B cell (primary cell): ENCODE measurements at regions not wholly inside any gene's neighbourhood (a gene's known extent, or its start where the extent isn't known, plus 50 kb on each side); places are given as distances from the start of the nearest gene placed in this dataset.

ENCODE experiments used
- ATAC-seq: fragments of 200-7000 bp; cut with Tn5 transposase; one replicate; pipeline ENCODE4 v1.10.0; 2021; ENCODE audit warnings: low read depth, mild to moderate bottlenecking, moderate number of reproducible peaks, moderate library complexity
- CTCF ChIA-PET: fragments of 350-600 bp; sonication (Branson Sonifier 250); formaldehyde crosslinking; loops from one replicate; lab custom pipeline; 2021; ENCODE audit warnings: antibody characterized with exemption, inconsistent platforms; lab: Charles Lee
- POLR2A ChIA-PET: fragments of 350-600 bp; sonication (Branson Sonifier 250); formaldehyde crosslinking; loops from one replicate; lab custom pipeline; 2021; ENCODE audit warnings: antibody characterized with exemption; lab: Charles Lee
- DNase-seq: peaks from one replicate; pipeline ENCODE4 v3.0.0; 2013
- H2AFZ ChIP-seq: 2 replicates; pipeline ENCODE4 v1.6.1; 2012; ENCODE audit warnings: mild to moderate bottlenecking, low read depth, low read length; ENCODE audit not compliant: insufficient read depth, poor library complexity, severe bottlenecking
- H3K27ac ChIP-seq, 2 donors: 1 replicate in 1 of 2; 2 replicates in 1 of 2; pipeline ENCODE4 v1.5.1; 2012 to 2013; ENCODE audit warnings: low read length in 2 of 2, mild to moderate bottlenecking in 2 of 2, moderate library complexity in 1 of 2
- H3K27me3 ChIP-seq, 4 experiments: fragments of 200-600 bp in 1 of 4; sonication (generic) in 1 of 4; replicated peaks in 1 of 4; 1 replicate in 2 of 4; 2 replicates in 2 of 4; pipeline versions ENCODE4 v1.6.1 to v1.7.0; 2013 to 2016; ENCODE audit warnings: low read length in 3 of 4, mild to moderate bottlenecking in 2 of 4, mixed read lengths in 1 of 4, moderate library complexity in 1 of 4; ENCODE audit not compliant: insufficient read depth in 4 of 4, control insufficient read depth in 3 of 4; ENCODE audit errors: control extremely low read depth in 1 of 4
- H3K36me3 ChIP-seq, 2 experiments: replicated peaks in 1 of 2; 1 replicate in 1 of 2; 2 replicates in 1 of 2; pipeline versions ENCODE4 v1.6.1 to v1.7.1; 2013; ENCODE audit warnings: low read length in 1 of 2; ENCODE audit not compliant: insufficient read depth in 2 of 2, control insufficient read depth in 1 of 2; ENCODE audit errors: control extremely low read depth in 1 of 2, extremely low read depth in 1 of 2
- H3K4me1 ChIP-seq, 2 donors: fragments of 200-600 bp in 1 of 2; sonication (generic) in 1 of 2; 1 replicate in 1 of 2; 2 replicates in 1 of 2; pipeline versions ENCODE4 v1.5.1 to v1.6.1; 2013 to 2017; ENCODE audit warnings: low read length in 2 of 2; ENCODE audit not compliant: control insufficient read depth in 2 of 2, insufficient read depth in 2 of 2
- H3K4me2 ChIP-seq: replicated peaks from 2 replicates; pipeline ENCODE3; 2012; ENCODE audit warnings: mild to moderate bottlenecking, low read depth, low read length; ENCODE audit not compliant: poor library complexity, severe bottlenecking
- H3K4me3 ChIP-seq, 5 experiments: fragments of 200-600 bp in 1 of 5; sonication (generic) in 1 of 5; 1 replicate in 3 of 5; 2 replicates in 2 of 5; pipeline versions ENCODE4 v1.5.1 to v1.7.0; 2011 to 2016; ENCODE audit warnings: low read length in 4 of 5, mild to moderate bottlenecking in 4 of 5, low read depth in 2 of 5, control low read depth in 1 of 5, moderate library complexity in 1 of 5; ENCODE audit not compliant: insufficient read depth in 1 of 5; ENCODE audit errors: control extremely low read depth in 1 of 5, extremely low read depth in 1 of 5
- H3K79me2 ChIP-seq: fragments of 200-600 bp; sonication (generic); one replicate; pipeline ENCODE4 v1.6.0; 2016; ENCODE audit warnings: low read length; ENCODE audit not compliant: control insufficient read depth, insufficient read depth
- H3K9ac ChIP-seq: fragments of 200-600 bp; sonication (generic); 2 replicates; pipeline ENCODE4 v1.6.1; 2017; ENCODE audit warnings: mild to moderate bottlenecking, low read length, moderate library complexity
- H3K9me3 ChIP-seq, 3 donors: one replicate each; pipeline versions ENCODE4 v1.6.1 to v1.7.1; 2013; ENCODE audit warnings: low read length in 2 of 3; ENCODE audit not compliant: control insufficient read depth in 2 of 3, insufficient read depth in 1 of 3; ENCODE audit errors: control extremely low read depth in 1 of 3
- H4K20me1 ChIP-seq: 2 replicates; pipeline ENCODE4 v1.6.0; 2012; ENCODE audit warnings: mild to moderate bottlenecking, low read length; ENCODE audit not compliant: insufficient read depth, control insufficient read depth, poor library complexity, severe bottlenecking
- H3K27ac Mint-ChIP-seq: one replicate; pipeline ENCODE4 v1.8.0; 2021; ENCODE audit warnings: mixed read lengths
- H3K27me3 Mint-ChIP-seq: one replicate; pipeline ENCODE4 v1.8.0; 2021; ENCODE audit warnings: mixed read lengths
- H3K4me1 Mint-ChIP-seq: one replicate; pipeline ENCODE4 v1.8.0; 2021; ENCODE audit warnings: mixed read lengths
- H3K4me3 Mint-ChIP-seq: one replicate; pipeline ENCODE4 v1.8.0; 2021; ENCODE audit warnings: mixed read lengths
- H3K9me3 Mint-ChIP-seq: one replicate; pipeline ENCODE4 v1.8.0; 2022; ENCODE audit warnings: mixed read lengths; ENCODE audit not compliant: insufficient read depth
- EZH2 ChIP-seq: IDR thresholded peaks from 2 replicates; pipeline ENCODE4 v1.6.1; 2012; ENCODE audit warnings: borderline replicate concordance, low read depth, mild to moderate bottlenecking, moderate library complexity, low read length; ENCODE audit not compliant: insufficient read depth, poor library complexity, severe bottlenecking
- WGBS: methylation state at CpG from one replicate; pipeline ENCODE4 v1.1.5; 2013; ENCODE audit warnings: missing lambda C conversion rate; ENCODE audit not compliant: insufficient coverage; 5-methylcytosine and 5-hydroxymethylcytosine counted together
- intact Hi-C: fragments of 100-400 bp; cut with micrococcal nuclease; formaldehyde crosslinking; loops from one replicate; pipeline ENCODE4 v1.10.0; 2022
- TF ChIP-seq, protein P1 (sequence below): fragments of 200-600 bp; IDR thresholded peaks from one replicate; pipeline ENCODE4 v1.8.0; 2022; ENCODE audit warnings: antibody characterized with exemption, mild to moderate bottlenecking

- ATAC-seq (no peak), DNase-seq (no peak)
- Histone ChIP-seq H3K79me2 (no peaks in the 10 kb centered on the region), H2AFZ (no peak overlapping the region), H3K4me3 (no peak overlapping the region), H3K9ac (no peak overlapping the region), H3K36me3 (no peaks in the 10 kb centered on the region), H3K9me3 (no peaks in the 10 kb centered on the region), H3K4me1 (no peaks in the 10 kb centered on the region), H3K4me2 (no peak overlapping the region), H3K27ac (no peak overlapping the region), H4K20me1 (no peaks in the 10 kb centered on the region), H3K27me3 (no peaks in the 10 kb centered on the region)
- TF ChIP-seq EZH2 = no peak
- TF ChIP-seq, protein P1, sequence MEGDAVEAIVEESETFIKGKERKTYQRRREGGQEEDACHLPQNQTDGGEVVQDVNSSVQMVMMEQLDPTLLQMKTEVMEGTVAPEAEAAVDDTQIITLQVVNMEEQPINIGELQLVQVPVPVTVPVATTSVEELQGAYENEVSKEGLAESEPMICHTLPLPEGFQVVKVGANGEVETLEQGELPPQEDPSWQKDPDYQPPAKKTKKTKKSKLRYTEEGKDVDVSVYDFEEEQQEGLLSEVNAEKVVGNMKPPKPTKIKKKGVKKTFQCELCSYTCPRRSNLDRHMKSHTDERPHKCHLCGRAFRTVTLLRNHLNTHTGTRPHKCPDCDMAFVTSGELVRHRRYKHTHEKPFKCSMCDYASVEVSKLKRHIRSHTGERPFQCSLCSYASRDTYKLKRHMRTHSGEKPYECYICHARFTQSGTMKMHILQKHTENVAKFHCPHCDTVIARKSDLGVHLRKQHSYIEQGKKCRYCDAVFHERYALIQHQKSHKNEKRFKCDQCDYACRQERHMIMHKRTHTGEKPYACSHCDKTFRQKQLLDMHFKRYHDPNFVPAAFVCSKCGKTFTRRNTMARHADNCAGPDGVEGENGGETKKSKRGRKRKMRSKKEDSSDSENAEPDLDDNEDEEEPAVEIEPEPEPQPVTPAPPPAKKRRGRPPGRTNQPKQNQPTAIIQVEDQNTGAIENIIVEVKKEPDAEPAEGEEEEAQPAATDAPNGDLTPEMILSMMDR = no peak
- Mint-ChIP-seq H3K27me3 (no peaks in the 10 kb centered on the region), H3K9me3 (peaks cover 8% of the 10 kb centered on the region), H3K4me1 (peaks cover 3% of the 10 kb centered on the region), H3K27ac (no peak overlapping the region), H3K4me3 (no peak overlapping the region)
- ChIA-PET POLR2A (no interaction called here), CTCF (no interaction called here)
- 96% methylated on average over 3 of the region's 5 CpGs for WGBS
- intact Hi-C loops = no loop called here
Measured at GRCh38 chr9:80059979-80060378, 488.2 kb downstream of the TLE4 start.

DNA sequence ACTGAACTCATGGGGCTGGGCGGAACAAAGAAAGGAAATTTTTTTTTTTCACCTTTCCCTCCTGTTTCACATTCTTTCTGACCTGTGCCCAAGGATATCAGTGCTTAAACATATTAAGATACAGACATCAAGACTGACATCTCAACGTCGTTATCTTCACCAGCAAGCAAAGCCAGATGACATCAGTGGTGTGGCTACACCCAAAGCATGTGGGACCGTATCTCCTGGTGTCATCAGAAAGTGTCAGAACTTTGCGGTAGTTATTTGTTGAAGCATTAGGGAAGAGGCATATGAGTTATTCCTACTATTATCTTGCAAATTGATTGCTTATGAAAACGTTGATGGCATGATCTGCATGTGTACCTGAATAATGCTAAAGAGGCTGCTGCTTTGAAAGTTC is 487.4 kb downstream of the TLE4 start:
- Histone ChIP-seq H3K36me3 (no peaks in the 10 kb centered on the region), H3K27ac (no peak overlapping the region), H3K79me2 (no peaks in the 10 kb centered on the region), H2AFZ (no peak overlapping the region), H3K27me3 (no peaks in the 10 kb centered on the region), H3K9ac (no peak overlapping the region), H3K9me3 (peaks cover 0 to 2% (median 0%) of the 10 kb centered on the region in 3 donors), H3K4me1 (no peaks in the 10 kb centered on the region), H4K20me1 (no peaks in the 10 kb centered on the region), H3K4me2 (no peak overlapping the region), H3K4me3 (no peak overlapping the region)
- Mint-ChIP-seq H3K27me3 (no peaks in the 10 kb centered on the region), H3K9me3 (peaks cover 8% of the 10 kb centered on the region), H3K4me3 (no peak overlapping the region), H3K4me1 (peaks cover 5% of the 10 kb centered on the region), H3K27ac (no peak overlapping the region)
- ChIA-PET POLR2A (no interaction called here), CTCF (no interaction called here)
- intact Hi-C loops = no loop called here
- WGBS = 100% methylated on average over 4 of the region's 6 CpGs
- TF ChIP-seq, protein P1 = no peak
- no peak for TF ChIP-seq EZH2
- no peak for DNase-seq
- no peak for ATAC-seq
